ENCODE measurements at regions not wholly inside any gene's neighbourhood (a gene's known extent, or its start where the extent isn't known, plus 50 kb on each side); places are given as distances from the start of the nearest gene placed in this dataset.
"Not testable (repeated sequence)": the region's sequence is repeated elsewhere in the genome, so short reads cannot be mapped to it uniquely, and the experiment has no call there.

- DNase-seq (ENCODE audit: low spot score), result no peak
Measured at GRCh38 chr12:67759829-67760228, 111.3 kb downstream of the DYRK2 start.

DNA sequence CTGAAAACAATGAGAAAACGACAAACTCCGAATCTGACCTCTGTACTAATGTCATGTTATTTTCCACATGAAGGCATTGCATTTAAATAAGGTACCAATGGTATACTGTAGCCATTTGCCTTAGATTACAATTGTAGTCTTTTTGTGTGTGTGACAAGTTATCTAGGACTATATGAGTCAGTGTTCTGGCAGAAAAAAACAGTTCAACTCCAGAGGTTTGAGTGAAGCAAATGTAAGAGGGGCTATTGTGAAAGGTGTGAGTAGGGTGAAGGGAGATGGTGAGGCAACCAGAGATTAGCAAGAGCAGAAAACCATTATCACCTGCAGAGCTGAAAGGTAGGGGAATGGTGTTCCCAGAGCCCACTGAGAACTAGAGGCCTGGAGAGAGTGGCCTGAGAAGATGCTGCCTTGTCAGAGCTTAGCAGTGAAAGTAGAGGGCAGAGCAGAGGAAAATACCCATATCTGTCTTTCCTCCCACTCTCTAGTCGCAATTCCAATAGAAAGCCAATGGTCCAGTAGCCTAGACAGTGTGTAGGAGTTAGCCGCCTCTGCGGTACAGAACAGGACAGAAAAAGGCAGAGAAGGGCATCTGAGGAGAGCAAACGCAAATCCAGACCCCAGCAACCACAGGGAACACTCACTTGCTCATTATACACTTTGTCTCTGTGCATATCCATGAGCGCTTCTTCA is 112.2 kb downstream of the DYRK2 start:
- no peak for DNase-seq (ENCODE audit: low spot score)

DNA sequence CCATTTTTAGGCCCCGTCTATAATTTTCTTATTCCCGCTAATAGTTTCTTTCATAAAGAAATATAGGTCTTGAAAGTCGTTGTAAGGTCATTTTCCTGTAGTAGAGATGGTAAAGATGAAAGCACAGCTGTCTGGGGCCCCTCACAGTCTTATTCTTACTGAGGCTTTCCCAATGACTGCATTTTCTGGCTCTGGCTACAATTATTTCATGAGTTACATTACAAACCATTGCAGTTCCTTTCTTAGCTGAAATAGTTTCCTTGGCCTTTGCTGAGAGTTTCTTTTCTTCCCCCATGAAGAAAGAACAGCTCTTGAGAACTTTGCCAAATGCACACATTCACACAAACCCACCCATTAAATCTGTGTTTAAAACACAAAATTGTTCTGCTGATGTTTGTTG is 113.0 kb downstream of the DYRK2 start:
- DNase-seq (ENCODE audit: low spot score), result no peak

GRCh38 chr12:67764055-67764454 is 115.5 kb downstream of the DYRK2 start:
- no peak for DNase-seq (ENCODE audit: low spot score)

DNA sequence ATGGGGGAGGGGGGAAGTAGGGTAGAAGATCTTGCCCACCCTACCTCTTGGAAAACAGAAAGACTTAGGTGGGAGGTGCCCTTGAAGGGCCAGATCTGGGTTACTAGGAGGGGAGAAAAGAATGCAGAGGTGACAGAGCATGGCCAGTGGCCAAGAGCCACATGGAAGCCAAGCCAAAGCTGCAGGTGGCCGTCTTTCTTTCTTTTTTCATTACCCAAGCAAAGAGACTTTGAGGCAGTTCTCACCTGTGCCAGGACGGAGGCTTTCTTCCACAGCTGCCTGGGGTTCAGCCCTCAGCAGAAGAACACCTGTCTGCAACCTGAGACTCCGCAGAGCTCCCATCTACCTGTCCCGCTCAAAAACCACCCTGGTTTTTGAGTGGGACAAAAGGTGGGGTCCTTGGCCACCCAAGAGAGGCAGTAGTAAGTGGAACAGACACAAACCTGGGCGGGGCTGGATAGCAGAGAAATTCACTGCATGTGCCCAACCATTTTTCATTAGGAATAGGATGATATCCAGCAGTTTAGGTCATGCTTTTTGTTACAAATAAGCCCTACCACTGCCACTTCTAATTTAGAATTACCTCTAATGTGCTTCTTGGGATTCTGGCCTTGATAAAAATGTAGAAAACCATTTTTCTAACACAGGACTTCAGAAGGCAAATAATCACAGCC is 116.5 kb downstream of the DYRK2 start:
- no peak for DNase-seq (ENCODE audit: low spot score)

DNA sequence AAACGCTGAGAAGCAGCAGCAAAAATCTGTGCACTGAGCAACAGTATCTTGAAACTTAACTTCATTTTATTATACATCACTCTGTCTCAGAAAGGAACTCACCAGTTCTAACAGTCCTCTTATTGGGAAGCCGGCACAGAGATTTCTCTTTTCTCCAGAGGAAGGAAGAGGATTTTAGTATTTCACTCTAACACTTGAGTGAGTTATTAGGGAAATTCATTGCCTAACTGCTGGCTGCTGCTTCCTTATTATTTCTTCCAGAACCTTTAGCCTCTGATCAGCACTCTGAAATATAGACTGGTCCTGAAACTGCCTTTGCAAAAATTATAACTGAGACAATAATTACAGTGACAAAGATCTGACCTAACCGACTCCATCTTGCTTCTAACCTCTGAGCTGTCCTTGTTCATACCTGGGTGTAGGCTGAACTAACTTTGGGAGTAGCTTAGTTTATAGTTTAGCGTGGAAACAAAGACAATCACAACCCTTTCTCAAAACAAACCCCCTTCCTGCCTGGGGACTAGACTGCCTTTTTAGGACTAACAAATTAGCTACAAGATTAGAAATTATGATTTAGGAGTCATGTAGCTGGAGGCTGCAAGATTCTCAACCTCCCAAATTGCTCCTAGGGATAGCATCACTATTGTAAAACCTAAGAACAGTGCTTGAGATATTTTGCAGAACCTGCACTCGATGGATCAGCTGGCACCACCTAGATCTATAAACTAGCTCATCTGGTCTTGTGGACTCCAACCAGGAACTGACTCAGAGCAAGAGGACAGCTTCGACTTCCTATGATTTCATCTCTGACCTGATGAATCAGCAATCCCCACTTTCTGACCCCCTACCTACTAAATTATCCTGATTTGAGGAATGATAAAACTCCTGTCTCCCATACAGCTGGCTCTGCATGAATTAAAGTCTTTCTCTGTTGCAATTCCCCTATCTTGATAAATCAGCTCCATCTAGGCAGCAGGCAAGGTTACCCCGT is 117.5 kb downstream of the DYRK2 start:
- no peak for DNase-seq (ENCODE audit: low spot score)

DNA sequence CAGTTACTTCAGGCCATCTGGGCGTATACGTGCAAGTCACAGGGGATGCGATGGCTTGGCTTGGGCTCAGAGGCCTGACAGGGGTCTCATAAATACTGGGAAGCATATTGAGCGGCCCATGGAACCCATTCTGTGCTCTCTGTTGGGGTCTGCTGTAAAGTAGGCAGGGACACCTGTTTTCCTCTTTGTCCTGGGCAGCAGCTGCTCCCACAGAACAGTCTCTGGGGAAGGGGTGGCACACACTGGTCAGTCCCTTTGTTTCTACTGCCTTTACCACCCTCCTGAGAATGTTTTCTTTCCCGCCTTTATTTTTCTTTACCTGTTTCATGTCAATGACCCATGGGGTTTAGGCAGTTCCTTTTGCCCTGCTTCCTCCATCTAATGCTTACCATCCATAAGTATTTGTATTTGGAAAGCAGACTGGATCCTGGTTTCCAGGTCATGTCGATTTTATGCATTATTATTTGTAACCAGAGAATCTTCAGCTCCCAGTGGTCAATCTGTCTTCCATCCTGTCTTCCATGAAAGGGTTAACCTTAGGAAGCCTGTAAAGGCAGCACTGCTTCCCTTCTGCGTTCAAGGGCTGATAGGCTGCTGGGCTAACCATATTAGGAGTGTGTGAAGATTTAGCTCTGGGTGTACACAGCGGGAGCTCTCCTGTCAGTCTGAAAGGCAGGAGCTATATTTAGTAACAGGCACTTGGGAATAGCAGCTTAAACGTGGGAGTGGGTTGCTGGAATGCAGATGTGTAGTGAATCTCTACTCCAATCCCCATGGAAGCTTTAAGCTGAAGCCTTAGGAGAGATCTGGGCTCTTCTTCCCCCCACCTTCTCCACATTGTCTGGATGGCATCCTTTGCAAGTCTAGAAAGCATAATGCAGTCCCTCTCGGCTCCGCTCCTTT is 124.0 kb downstream of the DYRK2 start:
- no peak for DNase-seq (ENCODE audit: low spot score)

DNA sequence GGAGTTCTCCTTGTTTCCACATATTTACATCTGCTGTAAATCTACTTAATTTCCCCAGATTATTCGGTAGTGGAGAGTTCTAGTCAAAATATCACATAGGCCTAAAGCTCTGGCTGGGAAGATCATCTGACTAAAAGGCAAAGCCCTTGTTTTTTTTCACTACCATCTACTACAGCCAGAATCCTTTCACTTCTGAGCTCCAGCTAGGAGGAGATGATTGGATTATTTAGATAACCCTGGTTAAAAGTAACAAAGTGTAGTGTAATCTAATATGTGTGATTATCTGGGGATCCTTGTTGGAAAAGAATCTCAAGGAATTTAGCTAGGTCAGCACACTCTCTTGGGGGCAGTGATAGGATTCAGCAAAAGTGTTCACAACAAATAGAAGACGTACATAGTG is 125.4 kb downstream of the DYRK2 start:
- no peak for DNase-seq (ENCODE audit: low spot score)

DNA sequence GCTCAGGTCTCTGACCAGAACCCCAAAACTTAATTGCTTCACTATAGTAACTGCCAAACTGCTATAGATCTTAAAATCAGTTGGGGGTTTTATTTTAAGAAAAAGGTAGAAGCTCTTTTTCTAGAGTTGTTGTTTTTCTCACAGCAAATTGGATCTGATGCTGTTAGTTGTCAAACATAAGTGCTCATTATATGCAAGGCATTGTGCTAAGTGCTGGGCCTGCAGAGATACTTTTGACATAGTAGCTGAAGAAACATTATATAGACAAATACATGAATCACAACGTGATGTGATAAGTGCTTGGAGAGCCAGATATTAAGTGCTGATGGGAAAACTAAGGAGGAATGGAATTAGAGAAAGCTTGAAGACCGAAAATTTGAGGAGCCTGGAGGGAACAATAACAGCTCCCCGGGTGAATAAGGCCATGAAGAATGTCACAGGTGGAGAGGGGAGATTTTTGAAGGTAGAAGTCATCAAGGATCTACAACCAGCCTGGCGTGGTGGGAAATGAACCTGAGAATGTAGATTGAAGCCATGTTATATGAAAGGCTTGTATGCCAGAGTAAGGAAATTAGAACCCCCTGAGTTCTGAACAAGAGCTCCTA is 126.5 kb downstream of the DYRK2 start:
- no peak for DNase-seq (ENCODE audit: low spot score)

GRCh38 chr12:67780580-67781084 is 132.1 kb downstream of the DYRK2 start:
- no peak for DNase-seq (ENCODE audit: low spot score)

- no peak for DNase-seq (ENCODE audit: low spot score)
Measured at GRCh38 chr12:67782573-67782972, 134.0 kb downstream of the DYRK2 start.

- no peak for DNase-seq (ENCODE audit: low spot score)
Measured at GRCh38 chr12:67783393-67783792, 134.8 kb downstream of the DYRK2 start.

DNA sequence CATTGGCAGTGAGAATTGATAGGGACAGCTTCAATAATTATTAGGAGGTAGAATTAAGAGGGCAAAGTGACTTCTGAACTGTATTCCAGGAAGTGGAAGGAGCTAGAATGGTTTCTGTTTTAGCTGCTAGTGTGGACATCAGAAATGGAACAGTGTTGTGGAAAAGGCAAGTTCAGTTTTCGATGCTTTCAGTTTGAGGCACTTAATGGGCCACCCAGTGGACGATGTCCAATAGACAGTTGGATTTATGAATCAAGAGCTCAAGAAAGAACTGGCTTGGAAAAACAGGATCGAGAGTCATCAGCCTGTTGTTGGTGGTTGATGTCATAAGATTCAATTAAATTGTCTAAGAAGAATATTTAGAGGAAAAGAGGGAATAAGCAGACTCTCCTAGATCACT is 136.3 kb downstream of the DYRK2 start:
- no peak for DNase-seq (ENCODE audit: low spot score)

DNA sequence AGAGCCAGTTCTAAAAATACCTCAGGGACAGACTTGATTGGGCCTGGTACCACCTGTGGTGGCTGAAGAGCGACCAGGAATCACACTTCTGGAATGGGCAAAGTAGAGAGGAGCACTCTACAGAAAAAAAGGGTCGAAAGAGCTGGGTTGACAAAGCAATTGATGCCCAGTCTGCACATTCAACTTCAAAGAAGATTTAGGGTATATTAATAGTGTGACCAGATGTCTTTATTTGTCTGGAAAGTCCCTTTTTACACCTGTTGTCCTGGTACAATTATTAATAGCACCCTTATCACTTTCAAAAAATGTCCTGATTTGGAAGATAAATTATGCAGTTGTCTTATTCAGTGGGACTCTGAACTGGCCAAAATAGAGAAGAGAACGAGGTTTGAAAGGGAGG is 137.5 kb downstream of the DYRK2 start:
- no peak for DNase-seq (ENCODE audit: low spot score)

DNA sequence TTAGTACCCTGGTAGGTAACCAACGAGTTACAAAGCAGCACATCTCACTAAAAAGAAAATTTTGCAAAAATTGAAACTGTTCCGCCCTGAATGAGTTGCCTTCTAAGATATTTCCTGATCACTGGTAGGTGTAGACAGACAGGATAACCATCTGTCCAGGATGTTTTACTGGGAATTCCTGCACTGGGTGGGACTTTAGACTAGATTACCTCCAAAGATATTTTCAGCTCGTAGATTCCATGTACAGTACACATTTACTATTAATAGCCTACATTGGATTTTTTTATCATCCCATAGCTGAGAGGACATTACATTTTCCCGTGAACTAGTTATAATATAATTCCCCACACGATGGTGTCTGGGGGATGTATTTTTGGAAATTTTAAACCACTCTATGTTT is 139.6 kb downstream of the DYRK2 start:
- DNase-seq (ENCODE audit: low spot score), result no peak

- DNase-seq (ENCODE audit: low spot score), result no peak
Measured at GRCh38 chr12:67789266-67789665, 140.7 kb downstream of the DYRK2 start.

- no peak for DNase-seq (ENCODE audit: low spot score)
Measured at GRCh38 chr12:67790660-67791059, 142.1 kb downstream of the DYRK2 start.

DNA sequence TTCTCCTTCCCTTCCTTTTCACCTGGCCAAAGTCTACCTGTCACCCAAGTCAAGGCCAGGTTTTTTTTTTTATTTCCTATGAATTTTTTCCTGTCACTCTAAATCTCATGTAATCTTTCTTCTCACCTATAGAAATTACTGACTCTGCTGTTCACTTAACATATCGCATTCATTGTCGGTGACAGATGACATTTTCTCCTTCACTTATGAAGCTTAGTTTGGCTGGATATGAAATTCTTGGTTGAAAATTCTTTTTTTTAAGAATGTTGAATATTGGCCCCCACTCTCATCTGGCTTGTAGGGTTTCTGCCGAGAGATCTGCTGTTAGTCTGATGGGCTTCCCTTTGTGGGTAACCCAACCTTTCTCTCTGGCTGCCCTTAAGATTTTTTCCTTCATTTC is 142.8 kb downstream of the DYRK2 start:
- DNase-seq (ENCODE audit: low spot score), result not testable (repeated sequence)

DNA sequence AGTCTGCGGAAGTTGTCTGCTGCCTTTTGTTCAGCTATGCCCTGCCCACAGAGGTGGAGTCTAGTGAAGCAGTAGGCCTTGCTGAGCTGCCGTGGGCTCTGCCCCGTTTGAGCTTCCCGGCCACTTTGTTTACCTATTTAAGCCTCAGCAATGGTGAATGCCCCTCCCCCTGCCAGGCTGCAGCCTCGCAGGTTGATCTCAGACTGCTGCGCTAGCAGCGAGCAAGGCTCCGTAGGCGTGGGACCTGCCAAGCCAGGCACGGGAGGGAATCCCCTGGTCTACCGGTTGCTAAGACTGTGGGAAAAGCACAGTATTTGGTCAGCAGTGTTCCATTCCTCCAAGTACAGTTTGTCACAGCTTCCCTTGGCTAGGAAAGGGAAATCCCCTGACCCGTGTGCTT is 143.6 kb downstream of the DYRK2 start:
- no peak for DNase-seq (ENCODE audit: low spot score)

GRCh38 chr12:67794161-67794560 is 145.6 kb downstream of the DYRK2 start:
- no peak for DNase-seq (ENCODE audit: low spot score)

GRCh38 chr12:67795236-67795635 is 146.7 kb downstream of the DYRK2 start:
- DNase-seq (ENCODE audit: low spot score), result no peak
